ENCODE measurements at regions not wholly inside any gene's neighbourhood (a gene's known extent, or its start where the extent isn't known, plus 50 kb on each side); places are given as distances from the start of the nearest gene placed in this dataset.

DNA sequence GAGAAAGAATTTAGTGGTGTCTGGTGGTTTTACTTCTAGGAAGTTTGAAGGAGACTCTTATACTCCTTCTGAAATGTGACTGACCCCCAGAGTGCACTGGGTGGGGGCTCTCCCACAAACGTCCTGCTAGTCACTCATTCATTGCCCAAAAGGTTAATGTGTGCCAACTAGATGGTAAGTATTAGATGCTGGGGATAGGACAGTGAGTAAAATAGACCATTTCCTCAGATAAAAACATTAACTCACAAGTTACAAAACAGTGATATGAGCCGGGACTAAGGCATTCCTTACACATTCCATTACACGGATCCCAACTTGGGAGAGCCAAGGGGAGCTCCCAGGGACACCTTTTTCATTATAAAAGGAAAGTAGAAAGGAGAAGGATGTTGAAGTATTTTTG is 185.1 kb downstream of the ATXN7L3B start:
- Histone ChIP-seq H3K79me2 (ENCODE audit: control insufficient read depth, insufficient read depth, low read length) (no peaks in the 10 kb centered on the region), H3K4me1 (ENCODE audit: control insufficient read depth, extremely low read depth, insufficient read depth, low read length) (no peaks in the 10 kb centered on the region), H3K4me2 (ENCODE audit: extremely low read depth, insufficient read depth, low read length) (no peak overlapping the region), H3K27me3 (ENCODE audit: control insufficient read depth, insufficient read depth, low read length) (no peaks in the 10 kb centered on the region), H3K36me3 (ENCODE audit: control insufficient read depth, insufficient read depth, low read length) (no peaks in the 10 kb centered on the region), H3K9ac (ENCODE audit: insufficient read depth, low read length) (no peak overlapping the region), H3K27ac (ENCODE audit: insufficient read depth, low read length) (no peak overlapping the region), H2AFZ (ENCODE audit: low read length) (no peak overlapping the region), H4K20me1 (ENCODE audit: control insufficient read depth, extremely low read depth, insufficient read depth, low read length) (no peaks in the 10 kb centered on the region), H3K9me3 (ENCODE audit: control insufficient read depth, insufficient read depth, low read depth, low read length) (no peaks in the 10 kb centered on the region), H3K4me3 (replicated peaks in 1 of 4; ENCODE audit: control extremely low read depth in 1 of 4, insufficient read depth in 1 of 4, low read depth in 3 of 4, low read length in 4 of 4) (no peak overlapping the region)
- DNase-seq (ENCODE audit: low read depth in 2 of 2): peak in 1 of 2 donors; percentile 7
- no peak for TF ChIP-seq EZH2 (IDR thresholded peaks at IDR 0.05; ENCODE audit: low read length, missing control alignments)
- TF ChIP-seq, protein P1, sequence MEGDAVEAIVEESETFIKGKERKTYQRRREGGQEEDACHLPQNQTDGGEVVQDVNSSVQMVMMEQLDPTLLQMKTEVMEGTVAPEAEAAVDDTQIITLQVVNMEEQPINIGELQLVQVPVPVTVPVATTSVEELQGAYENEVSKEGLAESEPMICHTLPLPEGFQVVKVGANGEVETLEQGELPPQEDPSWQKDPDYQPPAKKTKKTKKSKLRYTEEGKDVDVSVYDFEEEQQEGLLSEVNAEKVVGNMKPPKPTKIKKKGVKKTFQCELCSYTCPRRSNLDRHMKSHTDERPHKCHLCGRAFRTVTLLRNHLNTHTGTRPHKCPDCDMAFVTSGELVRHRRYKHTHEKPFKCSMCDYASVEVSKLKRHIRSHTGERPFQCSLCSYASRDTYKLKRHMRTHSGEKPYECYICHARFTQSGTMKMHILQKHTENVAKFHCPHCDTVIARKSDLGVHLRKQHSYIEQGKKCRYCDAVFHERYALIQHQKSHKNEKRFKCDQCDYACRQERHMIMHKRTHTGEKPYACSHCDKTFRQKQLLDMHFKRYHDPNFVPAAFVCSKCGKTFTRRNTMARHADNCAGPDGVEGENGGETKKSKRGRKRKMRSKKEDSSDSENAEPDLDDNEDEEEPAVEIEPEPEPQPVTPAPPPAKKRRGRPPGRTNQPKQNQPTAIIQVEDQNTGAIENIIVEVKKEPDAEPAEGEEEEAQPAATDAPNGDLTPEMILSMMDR (conservative IDR thresholded peaks at IDR 0.05 in 1 of 2, IDR thresholded peaks at IDR 0.05 in 1 of 2; ENCODE audit: low read depth in 1 of 2, low read length in 2 of 2): no peak

GRCh38 chr12:74725154-74725553 is 187.5 kb downstream of the ATXN7L3B start:
- TF ChIP-seq, protein P1 (conservative IDR thresholded peaks at IDR 0.05 in 1 of 2, IDR thresholded peaks at IDR 0.05 in 1 of 2; ENCODE audit: low read depth in 1 of 2, low read length in 2 of 2): no peak
- no peak for TF ChIP-seq EZH2 (IDR thresholded peaks at IDR 0.05; ENCODE audit: low read length, missing control alignments)
- Histone ChIP-seq H2AFZ (ENCODE audit: low read length) (no peak overlapping the region), H3K9ac (ENCODE audit: insufficient read depth, low read length) (no peak overlapping the region), H3K36me3 (ENCODE audit: control insufficient read depth, insufficient read depth, low read length) (no peaks in the 10 kb centered on the region), H3K79me2 (ENCODE audit: control insufficient read depth, insufficient read depth, low read length) (no peaks in the 10 kb centered on the region), H3K4me1 (ENCODE audit: control insufficient read depth, extremely low read depth, insufficient read depth, low read length) (no peaks in the 10 kb centered on the region), H3K9me3 (ENCODE audit: control insufficient read depth, insufficient read depth, low read depth, low read length) (no peaks in the 10 kb centered on the region), H3K4me3 (replicated peaks in 1 of 4; ENCODE audit: control extremely low read depth in 1 of 4, insufficient read depth in 1 of 4, low read depth in 3 of 4, low read length in 4 of 4) (no peak overlapping the region), H3K27me3 (ENCODE audit: control insufficient read depth, insufficient read depth, low read length) (no peaks in the 10 kb centered on the region), H3K4me2 (ENCODE audit: extremely low read depth, insufficient read depth, low read length) (no peak overlapping the region), H4K20me1 (ENCODE audit: control insufficient read depth, extremely low read depth, insufficient read depth, low read length) (no peaks in the 10 kb centered on the region), H3K27ac (ENCODE audit: insufficient read depth, low read length) (no peak overlapping the region)
- DNase-seq (ENCODE audit: low read depth in 2 of 2): peak in 1 of 2 donors; percentile 72

- Histone ChIP-seq H3K79me2 (ENCODE audit: control insufficient read depth, insufficient read depth, low read length) (no peaks in the 10 kb centered on the region), H3K9ac (ENCODE audit: insufficient read depth, low read length) (no peak overlapping the region), H3K4me3 (replicated peaks in 1 of 4; ENCODE audit: control extremely low read depth in 1 of 4, insufficient read depth in 1 of 4, low read depth in 3 of 4, low read length in 4 of 4) (no peak overlapping the region), H3K9me3 (ENCODE audit: control insufficient read depth, insufficient read depth, low read depth, low read length) (no peaks in the 10 kb centered on the region), H3K27me3 (ENCODE audit: control insufficient read depth, insufficient read depth, low read length) (no peaks in the 10 kb centered on the region), H2AFZ (ENCODE audit: low read length) (no peak overlapping the region), H3K27ac (ENCODE audit: insufficient read depth, low read length) (no peak overlapping the region), H3K4me2 (ENCODE audit: extremely low read depth, insufficient read depth, low read length) (no peak overlapping the region), H3K4me1 (ENCODE audit: control insufficient read depth, extremely low read depth, insufficient read depth, low read length) (no peaks in the 10 kb centered on the region), H3K36me3 (ENCODE audit: control insufficient read depth, insufficient read depth, low read length) (no peaks in the 10 kb centered on the region), H4K20me1 (ENCODE audit: control insufficient read depth, extremely low read depth, insufficient read depth, low read length) (no peaks in the 10 kb centered on the region)
- TF ChIP-seq, protein P1 (conservative IDR thresholded peaks at IDR 0.05 in 1 of 2, IDR thresholded peaks at IDR 0.05 in 1 of 2; ENCODE audit: low read depth in 1 of 2, low read length in 2 of 2): no peak
- TF ChIP-seq EZH2 (IDR thresholded peaks at IDR 0.05; ENCODE audit: low read length, missing control alignments): no peak
- no peak for DNase-seq (ENCODE audit: low read depth in 2 of 2)
Observed at GRCh38 chr12:74728006-74728405, 190.4 kb downstream of the ATXN7L3B start.
